Gastrocnemius medialis (tissue), 4 donors: ENCODE measurements at regions not wholly inside any gene's neighbourhood (a gene's known extent, or its start where the extent isn't known, plus 50 kb on each side); places are given as distances from the start of the nearest gene placed in this dataset.
"Not testable (repeated sequence)": the region's sequence is repeated elsewhere in the genome, so short reads cannot be mapped to it uniquely, and the experiment has no call there.

Source experiments
- ATAC-seq, 2 donors: fragments of 150-250 bp; one replicate each; pipeline ENCODE4 v1.9.1; 2016
- DNase-seq, 2 donors: peaks; one replicate each; pipeline ENCODE4 v3.0.0-alpha.2; 2019
- H3K27ac ChIP-seq, 4 donors: fragments of 200-600 bp; sonication (generic); 1 replicate in 1 of 4; 2 replicates in 3 of 4; pipeline ENCODE4 v1.5.1; 2016 to 2018; ENCODE audit warnings: mild to moderate bottlenecking in 2 of 4, moderate library complexity in 1 of 4
- H3K27me3 ChIP-seq, 3 donors: fragments of 200-600 bp; sonication (generic) in 2 of 3; 1 replicate in 1 of 3; 2 replicates in 2 of 3; pipeline versions ENCODE4 v1.5.1 to v1.6.0; 2016 to 2019; ENCODE audit warnings: mild to moderate bottlenecking in 1 of 3, moderate library complexity in 1 of 3
- H3K36me3 ChIP-seq, 2 donors: fragments of 200-600 bp; sonication (generic) in 1 of 2; one replicate each; pipeline ENCODE4 v1.5.1; 2017 to 2018
- H3K4me1 ChIP-seq, 2 donors: fragments of 200-600 bp; sonication (generic) in 1 of 2; one replicate each; pipeline ENCODE4 v1.5.1; 2016 to 2017; ENCODE audit warnings: mild to moderate bottlenecking in 2 of 2
- H3K4me3 ChIP-seq, 4 donors: fragments of 200-600 bp; sonication (generic) in 3 of 4; 1 replicate in 1 of 4; 2 replicates in 3 of 4; pipeline ENCODE4 v1.5.1; 2016 to 2019; ENCODE audit warnings: mild to moderate bottlenecking in 2 of 4
- H3K9me3 ChIP-seq, 3 donors: fragments of 200-600 bp; sonication (generic) in 2 of 3; 1 replicate in 1 of 3; 2 replicates in 2 of 3; pipeline ENCODE4 v1.5.1; 2016 to 2019
- POLR2A ChIP-seq, 2 donors: fragments of 450-650 bp; IDR thresholded peaks; one replicate each; pipeline ENCODE4 v1.6.1; 2017; ENCODE audit warnings: antibody characterized with exemption in 2 of 2, mild to moderate bottlenecking in 2 of 2, moderate library complexity in 2 of 2
- in situ Hi-C, 4 donors: fragments of 200-750 bp; cut with MboI; loops; one replicate each; pipeline versions ENCODE4 v1.15.0 to v1.8.0; 2017; ENCODE audit warnings: low sequenced_read_pairs in 4 of 4
- intact Hi-C: fragments of 100-400 bp; cut with DNase I; formaldehyde crosslinking; loops from one replicate; pipeline ENCODE4 v1.15.1; 2023; ENCODE audit warnings: low total_unique reads
- TF ChIP-seq, protein P1 (sequence below), 5 experiments: fragments of 450-650 bp in 3 of 5; fragments of 200-600 bp in 2 of 5; sonication (generic) in 2 of 5; IDR thresholded peaks in 4 of 5; conservative IDR thresholded peaks in 1 of 5; 1 replicate in 4 of 5; 2 replicates in 1 of 5; pipeline ENCODE4 v1.5.1; 2016 to 2019; ENCODE audit warnings: antibody characterized with exemption in 5 of 5, mild to moderate bottlenecking in 3 of 5, moderate library complexity in 3 of 5

DNA sequence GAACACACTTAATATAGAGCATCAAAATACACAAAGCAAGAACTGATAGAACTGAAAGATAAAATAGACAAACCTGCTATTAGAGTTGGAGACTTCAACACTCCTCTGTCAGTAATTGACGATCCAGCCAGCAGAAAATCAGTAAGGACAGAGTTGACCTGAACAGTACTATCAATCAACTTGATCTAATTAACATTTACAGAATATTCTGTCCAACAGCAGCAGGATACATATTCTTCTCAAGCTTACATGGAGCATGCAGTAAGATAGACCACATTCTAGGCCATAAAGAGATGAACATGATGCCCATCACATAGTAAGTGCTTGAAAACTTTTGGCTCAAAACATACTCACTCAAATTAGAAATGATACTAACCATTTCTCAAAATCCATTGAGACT is 196.7 kb upstream of the KLF3 start:
- no peak for ATAC-seq
- Histone ChIP-seq H3K27ac (no peak overlapping the region), H3K4me1 (no peaks in the 10 kb centered on the region), H3K36me3 (no peaks in the 10 kb centered on the region), H3K27me3 (no peaks in the 10 kb centered on the region), H3K9me3 (no peaks in the 10 kb centered on the region), H3K4me3 (no peak overlapping the region)
- intact Hi-C loops = no loop called here
- in situ Hi-C loops = no loop called here
- no peak for DNase-seq
- TF ChIP-seq, protein P1, sequence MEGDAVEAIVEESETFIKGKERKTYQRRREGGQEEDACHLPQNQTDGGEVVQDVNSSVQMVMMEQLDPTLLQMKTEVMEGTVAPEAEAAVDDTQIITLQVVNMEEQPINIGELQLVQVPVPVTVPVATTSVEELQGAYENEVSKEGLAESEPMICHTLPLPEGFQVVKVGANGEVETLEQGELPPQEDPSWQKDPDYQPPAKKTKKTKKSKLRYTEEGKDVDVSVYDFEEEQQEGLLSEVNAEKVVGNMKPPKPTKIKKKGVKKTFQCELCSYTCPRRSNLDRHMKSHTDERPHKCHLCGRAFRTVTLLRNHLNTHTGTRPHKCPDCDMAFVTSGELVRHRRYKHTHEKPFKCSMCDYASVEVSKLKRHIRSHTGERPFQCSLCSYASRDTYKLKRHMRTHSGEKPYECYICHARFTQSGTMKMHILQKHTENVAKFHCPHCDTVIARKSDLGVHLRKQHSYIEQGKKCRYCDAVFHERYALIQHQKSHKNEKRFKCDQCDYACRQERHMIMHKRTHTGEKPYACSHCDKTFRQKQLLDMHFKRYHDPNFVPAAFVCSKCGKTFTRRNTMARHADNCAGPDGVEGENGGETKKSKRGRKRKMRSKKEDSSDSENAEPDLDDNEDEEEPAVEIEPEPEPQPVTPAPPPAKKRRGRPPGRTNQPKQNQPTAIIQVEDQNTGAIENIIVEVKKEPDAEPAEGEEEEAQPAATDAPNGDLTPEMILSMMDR (IDR thresholded peaks at IDR 0.05 in 4 of 5, conservative IDR thresholded peaks at IDR 0.05 in 1 of 5) = no peak
- no peak for TF ChIP-seq POLR2A (IDR thresholded peaks at IDR 0.05)

DNA sequence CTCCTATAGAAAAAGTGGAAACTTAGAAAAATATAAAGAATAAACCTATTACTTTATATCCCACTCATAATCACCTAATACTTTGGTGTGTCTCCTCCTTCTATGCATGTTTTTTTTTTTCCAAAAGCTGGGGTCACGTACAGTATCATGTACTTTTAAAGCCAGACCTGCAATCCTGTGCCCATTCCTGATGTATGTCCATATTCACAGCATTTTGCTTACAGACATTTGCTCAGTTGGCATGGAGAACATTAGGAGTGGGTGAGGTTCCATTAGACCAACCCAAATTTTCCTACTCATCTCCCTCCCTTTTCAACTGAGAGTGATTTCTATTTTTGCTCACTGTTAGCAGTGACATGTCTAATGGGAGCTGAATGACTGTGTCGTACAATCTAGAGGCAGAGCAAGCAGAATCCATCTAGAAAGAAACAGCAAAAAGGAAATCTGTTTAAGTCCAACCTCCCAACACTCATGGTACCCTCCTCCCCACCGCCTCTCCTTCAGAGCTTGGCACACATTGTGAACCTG is 195.6 kb upstream of the KLF3 start:
- H3K27me3 ChIP-seq = no peaks in the 10 kb centered on the region
- no peak for ATAC-seq
- no peaks in the 10 kb centered on the region for H3K4me1 ChIP-seq
- DNase-seq = no peak
- intact Hi-C loops = no loop called here
- H3K36me3 ChIP-seq = no peaks in the 10 kb centered on the region
- H3K4me3 ChIP-seq = no peak overlapping the region
- in situ Hi-C loops = no loop called here
- no peak for TF ChIP-seq POLR2A (IDR thresholded peaks at IDR 0.05)
- TF ChIP-seq, protein P1 (IDR thresholded peaks at IDR 0.05 in 4 of 5, conservative IDR thresholded peaks at IDR 0.05 in 1 of 5) = no peak
- H3K27ac ChIP-seq = no peak overlapping the region
- no peaks in the 10 kb centered on the region for H3K9me3 ChIP-seq

DNA sequence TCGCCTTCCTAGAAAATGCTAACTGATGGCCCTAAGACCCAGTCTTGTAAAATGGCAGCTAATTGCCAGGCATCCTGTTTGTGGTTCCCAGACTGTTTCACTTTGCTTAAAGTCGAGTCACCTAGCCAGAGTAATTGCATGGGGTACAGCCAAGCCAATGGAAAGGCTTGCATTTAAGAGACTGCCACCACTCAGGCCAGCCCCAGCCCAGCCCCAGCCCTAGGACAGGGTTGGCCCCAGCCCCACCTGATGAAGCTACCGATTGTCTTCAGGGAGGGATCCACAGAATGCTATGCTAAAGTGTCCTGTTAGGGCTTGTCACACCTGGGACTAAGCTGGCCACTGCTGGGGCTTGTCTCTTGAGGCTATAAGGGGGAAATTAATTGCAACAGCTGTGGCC is 194.6 kb upstream of the KLF3 start:
- DNase-seq (no peak), ATAC-seq (no peak)
- no peaks in the 10 kb centered on the region for H3K27me3 ChIP-seq
- no peak overlapping the region for H3K4me3 ChIP-seq
- no peaks in the 10 kb centered on the region for H3K36me3 ChIP-seq
- H3K9me3 ChIP-seq = no peaks in the 10 kb centered on the region
- in situ Hi-C loops (no loop called here), intact Hi-C loops (no loop called here)
- H3K27ac ChIP-seq = no peak overlapping the region
- TF ChIP-seq, protein P1 (IDR thresholded peaks at IDR 0.05 in 4 of 5, conservative IDR thresholded peaks at IDR 0.05 in 1 of 5) = no peak
- TF ChIP-seq POLR2A (IDR thresholded peaks at IDR 0.05) = no peak
- H3K4me1 ChIP-seq = no peaks in the 10 kb centered on the region

GRCh38 chr4:38470735-38471262 is 193.2 kb upstream of the KLF3 start:
- no peak for DNase-seq
- in situ Hi-C loops (no loop called here), intact Hi-C loops (no loop called here)
- no peak for ATAC-seq
- Histone ChIP-seq H3K9me3 (no peaks in the 10 kb centered on the region), H3K4me3 (no peak overlapping the region), H3K4me1 (no peaks in the 10 kb centered on the region), H3K27ac (no peak overlapping the region), H3K27me3 (no peaks in the 10 kb centered on the region), H3K36me3 (no peaks in the 10 kb centered on the region)
- no peak for TF ChIP-seq POLR2A (IDR thresholded peaks at IDR 0.05)
- TF ChIP-seq, protein P1 (IDR thresholded peaks at IDR 0.05 in 4 of 5, conservative IDR thresholded peaks at IDR 0.05 in 1 of 5) = no peak

- in situ Hi-C loops = no loop called here
- DNase-seq (no peak), ATAC-seq (no peak)
- no peaks in the 10 kb centered on the region for H3K9me3 ChIP-seq
- H3K36me3 ChIP-seq = no peaks in the 10 kb centered on the region
- no peaks in the 10 kb centered on the region for H3K4me1 ChIP-seq
- no peak overlapping the region for H3K4me3 ChIP-seq
- no peak overlapping the region for H3K27ac ChIP-seq
- TF ChIP-seq POLR2A (IDR thresholded peaks at IDR 0.05) = no peak
- TF ChIP-seq, protein P1 (IDR thresholded peaks at IDR 0.05 in 4 of 5, conservative IDR thresholded peaks at IDR 0.05 in 1 of 5) = no peak
- no peaks in the 10 kb centered on the region for H3K27me3 ChIP-seq
- intact Hi-C loops = no loop called here
Observed at GRCh38 chr4:38482696-38483095, 181.3 kb upstream of the KLF3 start.

- H3K27ac ChIP-seq, H3K4me3 ChIP-seq, ATAC-seq, DNase-seq, in situ Hi-C loops, H3K27me3 ChIP-seq, H3K36me3 ChIP-seq, intact Hi-C loops, H3K9me3 ChIP-seq, H3K4me1 ChIP-seq: not testable (repeated sequence)
Observed at GRCh38 chr4:38483628-38484027, 180.4 kb upstream of the KLF3 start.
